GM23338 (cell line): ENCODE measurements at regions not wholly inside any gene's neighbourhood (a gene's known extent, or its start where the extent isn't known, plus 50 kb on each side); places are given as distances from the start of the nearest gene placed in this dataset.

Source experiments
- ATAC-seq: fragments of 200-7000 bp; cut with Tn5 transposase; 3 replicates; pipeline ENCODE4 v1.9.1; 2020
- DNase-seq: peaks from one replicate; pipeline ENCODE4 v3.0.0-alpha.2; 2015; ENCODE audit warnings: low spot score
- H2AFZ ChIP-seq: fragments of 200-600 bp; sonication (generic); 2 replicates; pipeline ENCODE4 v1.8.0; 2016; ENCODE audit warnings: antibody characterized with exemption, mild to moderate bottlenecking, moderate library complexity
- H3F3A ChIP-seq: fragments of 200-600 bp; sonication (generic); replicated peaks from 2 replicates; pipeline ENCODE4 v1.8.0; 2017; ENCODE audit warnings: antibody characterized with exemption, mixed run types, low read depth
- H3K27ac ChIP-seq: fragments of 200-600 bp; sonication (generic); 2 replicates; pipeline ENCODE4 v1.6.1; 2016; ENCODE audit warnings: low read depth
- H3K27me3 ChIP-seq: fragments of 200-600 bp; sonication (generic); 2 replicates; pipeline ENCODE4 v1.8.0; 2016; ENCODE audit warnings: mild to moderate bottlenecking, mixed run types, moderate library complexity; ENCODE audit not compliant: insufficient read depth
- H3K36me3 ChIP-seq: fragments of 200-600 bp; sonication (generic); 2 replicates; pipeline ENCODE4 v1.8.0; 2016; ENCODE audit warnings: mild to moderate bottlenecking; ENCODE audit not compliant: insufficient read depth
- H3K4me1 ChIP-seq: fragments of 200-600 bp; sonication (generic); 2 replicates; pipeline ENCODE4 v1.8.0; 2016; ENCODE audit warnings: mild to moderate bottlenecking, moderate library complexity; ENCODE audit not compliant: insufficient read depth
- H3K4me2 ChIP-seq: fragments of 200-600 bp; sonication (generic); 2 replicates; pipeline ENCODE4 v1.7.1; 2017; ENCODE audit warnings: mixed run types
- H3K4me3 ChIP-seq: fragments of 200-600 bp; sonication (generic); 2 replicates; pipeline ENCODE4 v1.6.1; 2016; ENCODE audit warnings: mixed run types
- H3K79me2 ChIP-seq: fragments of 200-600 bp; sonication (generic); replicated peaks from 2 replicates; pipeline ENCODE4 v1.8.0; 2017; ENCODE audit warnings: mild to moderate bottlenecking; ENCODE audit not compliant: insufficient read depth
- H3K9me2 ChIP-seq: fragments of 200-600 bp; sonication (generic); 2 replicates; pipeline ENCODE4 v1.8.0; 2017; ENCODE audit not compliant: insufficient read depth
- H4K20me1 ChIP-seq: fragments of 200-600 bp; sonication (generic); replicated peaks from 2 replicates; pipeline ENCODE4 v1.8.0; 2017; ENCODE audit warnings: mild to moderate bottlenecking; ENCODE audit not compliant: insufficient read depth
- H3K27ac Mint-ChIP-seq: 2 replicates; pipeline ENCODE4 v1.8.0; 2020; ENCODE audit warnings: inconsistent platforms, mild to moderate bottlenecking, moderate library complexity, mixed read lengths
- H3K27me3 Mint-ChIP-seq: 3 replicates; pipeline ENCODE4 v1.8.0; 2022; ENCODE audit warnings: low read depth, mild to moderate bottlenecking, moderate library complexity, mixed read lengths, inconsistent platforms; ENCODE audit not compliant: insufficient read depth, poor library complexity
- H3K36me3 Mint-ChIP-seq: 3 replicates; pipeline ENCODE4 v1.8.0; 2021; ENCODE audit warnings: low read depth, mild to moderate bottlenecking, inconsistent platforms, moderate library complexity, mixed read lengths
- H3K4me1 Mint-ChIP-seq: 3 replicates; pipeline ENCODE4 v1.8.0; 2020; ENCODE audit warnings: mild to moderate bottlenecking, inconsistent platforms, mixed read lengths
- H3K4me3 Mint-ChIP-seq: 3 replicates; pipeline ENCODE4 v1.8.0; 2021; ENCODE audit warnings: moderate library complexity, mild to moderate bottlenecking, inconsistent platforms, mixed read lengths
- H3K9me3 Mint-ChIP-seq: 3 replicates; pipeline ENCODE4 v1.8.0; 2020; ENCODE audit warnings: moderate library complexity, mild to moderate bottlenecking, inconsistent platforms, mixed read lengths
- CREB1 ChIP-seq: fragments of 250-450 bp; sonication (Bioruptor Pico); IDR thresholded peaks from 2 replicates; pipeline ENCODE4 v1.5.0; 2020; ENCODE audit warnings: low read depth, mild to moderate bottlenecking, moderate library complexity
- ETS1 ChIP-seq: IDR thresholded peaks from 2 replicates; pipeline ENCODE4 v1.6.1; 2016; ENCODE audit warnings: antibody characterized with exemption
- EZH2 ChIP-seq: fragments of 200-600 bp; sonication (generic); IDR thresholded peaks from one replicate; pipeline ENCODE4 v1.8.0; 2017; ENCODE audit warnings: antibody characterized with exemption, mild to moderate bottlenecking, low read depth; ENCODE audit not compliant: unreplicated experiment
- EZH2phosphoT487 ChIP-seq: fragments of 200-600 bp; sonication (generic); IDR thresholded peaks from one replicate; pipeline ENCODE4 v1.8.1; 2018; ENCODE audit warnings: antibody characterized with exemption; ENCODE audit not compliant: unreplicated experiment
- JUNB ChIP-seq: IDR thresholded peaks from one replicate; pipeline ENCODE4 v1.6.1; 2016; ENCODE audit warnings: antibody characterized with exemption; ENCODE audit not compliant: unreplicated experiment
- NANOG ChIP-seq: IDR thresholded peaks from 2 replicates; pipeline ENCODE4 v1.6.1; 2016; ENCODE audit warnings: antibody characterized with exemption, borderline replicate concordance
- POLR2AphosphoS5 ChIP-seq: IDR thresholded peaks from 2 replicates; pipeline ENCODE4 v1.6.1; 2016; ENCODE audit warnings: antibody characterized with exemption, low read depth
- REST ChIP-seq: IDR thresholded peaks from one replicate; pipeline ENCODE4 v1.6.1; 2018; ENCODE audit warnings: antibody characterized with exemption; ENCODE audit not compliant: unreplicated experiment
- STAT1 ChIP-seq: IDR thresholded peaks from one replicate; pipeline ENCODE4 v1.6.1; 2016; ENCODE audit warnings: antibody characterized with exemption; ENCODE audit not compliant: unreplicated experiment
- ZNF114 ChIP-seq: fragments of 250-450 bp; sonication (Bioruptor Pico); IDR thresholded peaks from 2 replicates; pipeline ENCODE4 v1.5.0; 2020; ENCODE audit warnings: mild to moderate bottlenecking, moderate library complexity
- ZNF331 ChIP-seq: fragments of 250-450 bp; sonication (Bioruptor Pico); IDR thresholded peaks from 2 replicates; pipeline ENCODE4 v1.5.0; 2020; ENCODE audit warnings: low read depth, mild to moderate bottlenecking, moderate library complexity
- TF ChIP-seq, protein P1 (sequence below), 2 experiments: fragments of 200-600 bp in 1 of 2; sonication (generic) in 1 of 2; conservative IDR thresholded peaks; 2 replicates each; pipeline versions ENCODE4 v1.5.1 to v1.6.1; 2016 to 2017; ENCODE audit warnings: antibody characterized with exemption in 2 of 2, low read depth in 2 of 2, mild to moderate bottlenecking in 2 of 2, moderate library complexity in 1 of 2
- TF ChIP-seq, protein P2 (sequence below): fragments of 250-450 bp; sonication (Bioruptor Pico); IDR thresholded peaks from 2 replicates; pipeline ENCODE4 v1.5.0; 2020; ENCODE audit warnings: mild to moderate bottlenecking, moderate library complexity

GRCh38 chr2:12618576-12618975 lies 98.2 kb upstream of the TRIB2 start:
- no peak for TF ChIP-seq STAT1
- no peak for TF ChIP-seq ZNF331 (CRISPR knock-in tag)
- no peak for TF ChIP-seq CREB1 (CRISPR knock-in tag)
- no peak for TF ChIP-seq NANOG
- TF ChIP-seq REST, result no peak
- no peak for TF ChIP-seq ZNF114 (CRISPR knock-in tag)
- TF ChIP-seq JUNB, result no peak
- TF ChIP-seq EZH2, result no peak
- TF ChIP-seq, protein P1, sequence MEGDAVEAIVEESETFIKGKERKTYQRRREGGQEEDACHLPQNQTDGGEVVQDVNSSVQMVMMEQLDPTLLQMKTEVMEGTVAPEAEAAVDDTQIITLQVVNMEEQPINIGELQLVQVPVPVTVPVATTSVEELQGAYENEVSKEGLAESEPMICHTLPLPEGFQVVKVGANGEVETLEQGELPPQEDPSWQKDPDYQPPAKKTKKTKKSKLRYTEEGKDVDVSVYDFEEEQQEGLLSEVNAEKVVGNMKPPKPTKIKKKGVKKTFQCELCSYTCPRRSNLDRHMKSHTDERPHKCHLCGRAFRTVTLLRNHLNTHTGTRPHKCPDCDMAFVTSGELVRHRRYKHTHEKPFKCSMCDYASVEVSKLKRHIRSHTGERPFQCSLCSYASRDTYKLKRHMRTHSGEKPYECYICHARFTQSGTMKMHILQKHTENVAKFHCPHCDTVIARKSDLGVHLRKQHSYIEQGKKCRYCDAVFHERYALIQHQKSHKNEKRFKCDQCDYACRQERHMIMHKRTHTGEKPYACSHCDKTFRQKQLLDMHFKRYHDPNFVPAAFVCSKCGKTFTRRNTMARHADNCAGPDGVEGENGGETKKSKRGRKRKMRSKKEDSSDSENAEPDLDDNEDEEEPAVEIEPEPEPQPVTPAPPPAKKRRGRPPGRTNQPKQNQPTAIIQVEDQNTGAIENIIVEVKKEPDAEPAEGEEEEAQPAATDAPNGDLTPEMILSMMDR (conservative IDR thresholded peaks at IDR 0.05; ENCODE audit: low read depth in 2 of 2), result no peak
- TF ChIP-seq ETS1, result no peak
- TF ChIP-seq POLR2AphosphoS5, result no peak
- TF ChIP-seq, protein P2, sequence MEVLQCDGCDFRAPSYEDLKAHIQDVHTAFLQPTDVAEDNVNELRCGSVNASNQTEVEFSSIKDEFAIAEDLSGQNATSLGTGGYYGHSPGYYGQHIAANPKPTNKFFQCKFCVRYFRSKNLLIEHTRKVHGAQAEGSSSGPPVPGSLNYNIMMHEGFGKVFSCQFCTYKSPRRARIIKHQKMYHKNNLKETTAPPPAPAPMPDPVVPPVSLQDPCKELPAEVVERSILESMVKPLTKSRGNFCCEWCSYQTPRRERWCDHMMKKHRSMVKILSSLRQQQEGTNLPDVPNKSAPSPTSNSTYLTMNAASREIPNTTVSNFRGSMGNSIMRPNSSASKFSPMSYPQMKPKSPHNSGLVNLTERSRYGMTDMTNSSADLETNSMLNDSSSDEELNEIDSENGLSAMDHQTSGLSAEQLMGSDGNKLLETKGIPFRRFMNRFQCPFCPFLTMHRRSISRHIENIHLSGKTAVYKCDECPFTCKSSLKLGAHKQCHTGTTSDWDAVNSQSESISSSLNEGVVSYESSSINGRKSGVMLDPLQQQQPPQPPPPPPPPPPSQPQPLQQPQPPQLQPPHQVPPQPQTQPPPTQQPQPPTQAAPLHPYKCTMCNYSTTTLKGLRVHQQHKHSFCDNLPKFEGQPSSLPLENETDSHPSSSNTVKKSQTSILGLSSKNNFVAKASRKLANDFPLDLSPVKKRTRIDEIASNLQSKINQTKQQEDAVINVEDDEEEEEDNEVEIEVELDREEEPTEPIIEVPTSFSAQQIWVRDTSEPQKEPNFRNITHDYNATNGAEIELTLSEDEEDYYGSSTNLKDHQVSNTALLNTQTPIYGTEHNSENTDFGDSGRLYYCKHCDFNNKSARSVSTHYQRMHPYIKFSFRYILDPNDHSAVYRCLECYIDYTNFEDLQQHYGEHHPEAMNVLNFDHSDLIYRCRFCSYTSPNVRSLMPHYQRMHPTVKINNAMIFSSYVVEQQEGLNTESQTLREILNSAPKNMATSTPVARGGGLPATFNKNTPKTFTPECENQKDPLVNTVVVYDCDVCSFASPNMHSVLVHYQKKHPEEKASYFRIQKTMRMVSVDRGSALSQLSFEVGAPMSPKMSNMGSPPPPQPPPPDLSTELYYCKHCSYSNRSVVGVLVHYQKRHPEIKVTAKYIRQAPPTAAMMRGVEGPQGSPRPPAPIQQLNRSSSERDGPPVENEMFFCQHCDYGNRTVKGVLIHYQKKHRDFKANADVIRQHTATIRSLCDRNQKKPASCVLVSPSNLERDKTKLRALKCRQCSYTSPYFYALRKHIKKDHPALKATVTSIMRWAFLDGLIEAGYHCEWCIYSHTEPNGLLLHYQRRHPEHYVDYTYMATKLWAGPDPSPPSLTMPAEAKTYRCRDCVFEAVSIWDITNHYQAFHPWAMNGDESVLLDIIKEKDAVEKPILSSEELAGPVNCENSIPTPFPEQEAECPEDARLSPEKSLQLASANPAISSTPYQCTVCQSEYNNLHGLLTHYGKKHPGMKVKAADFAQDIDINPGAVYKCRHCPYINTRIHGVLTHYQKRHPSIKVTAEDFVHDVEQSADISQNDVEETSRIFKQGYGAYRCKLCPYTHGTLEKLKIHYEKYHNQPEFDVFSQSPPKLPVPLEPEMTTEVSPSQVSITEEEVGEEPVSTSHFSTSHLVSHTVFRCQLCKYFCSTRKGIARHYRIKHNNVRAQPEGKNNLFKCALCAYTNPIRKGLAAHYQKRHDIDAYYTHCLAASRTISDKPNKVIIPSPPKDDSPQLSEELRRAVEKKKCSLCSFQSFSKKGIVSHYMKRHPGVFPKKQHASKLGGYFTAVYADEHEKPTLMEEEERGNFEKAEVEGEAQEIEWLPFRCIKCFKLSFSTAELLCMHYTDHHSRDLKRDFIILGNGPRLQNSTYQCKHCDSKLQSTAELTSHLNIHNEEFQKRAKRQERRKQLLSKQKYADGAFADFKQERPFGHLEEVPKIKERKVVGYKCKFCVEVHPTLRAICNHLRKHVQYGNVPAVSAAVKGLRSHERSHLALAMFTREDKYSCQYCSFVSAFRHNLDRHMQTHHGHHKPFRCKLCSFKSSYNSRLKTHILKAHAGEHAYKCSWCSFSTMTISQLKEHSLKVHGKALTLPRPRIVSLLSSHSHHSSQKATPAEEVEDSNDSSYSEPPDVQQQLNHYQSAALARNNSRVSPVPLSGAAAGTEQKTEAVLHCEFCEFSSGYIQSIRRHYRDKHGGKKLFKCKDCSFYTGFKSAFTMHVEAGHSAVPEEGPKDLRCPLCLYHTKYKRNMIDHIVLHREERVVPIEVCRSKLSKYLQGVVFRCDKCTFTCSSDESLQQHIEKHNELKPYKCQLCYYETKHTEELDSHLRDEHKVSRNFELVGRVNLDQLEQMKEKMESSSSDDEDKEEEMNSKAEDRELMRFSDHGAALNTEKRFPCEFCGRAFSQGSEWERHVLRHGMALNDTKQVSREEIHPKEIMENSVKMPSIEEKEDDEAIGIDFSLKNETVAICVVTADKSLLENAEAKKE, result no peak
- TF ChIP-seq EZH2phosphoT487, result no peak
- H3K4me1 Mint-ChIP-seq, result peaks cover 7% of the 10 kb centered on the region; the same call in 2 of the 3 replicates
- no peaks in the 10 kb centered on the region for H3K27me3 Mint-ChIP-seq
- Histone ChIP-seq H3K4me1 (0 out of 2 replicates have a peak, but pooled peaks cover 3% of the 10 kb centered on the region), H3K4me2 (no peak overlapping the region), H3K79me2 (no peaks in the 10 kb centered on the region), H3K27ac (no peak overlapping the region), H2AFZ (no peak overlapping the region), H3K27me3 (no peaks in the 10 kb centered on the region), H3K9me2 (peaks cover 5% of the 10 kb centered on the region; the same call in 1 of the 2 replicates), H3K36me3 (no peaks in the 10 kb centered on the region), H3K4me3 (no peak overlapping the region), H3F3A (no peaks in the 10 kb centered on the region), H4K20me1 (no peaks in the 10 kb centered on the region)
- H3K27ac Mint-ChIP-seq, result no peak overlapping the region
- no peak overlapping the region for H3K4me3 Mint-ChIP-seq
- H3K36me3 Mint-ChIP-seq, result no peaks in the 10 kb centered on the region
- H3K9me3 Mint-ChIP-seq, result no peaks in the 10 kb centered on the region
- ATAC-seq (no peak), DNase-seq (no peak)
